ENCODE measurements at regions not wholly inside any gene's neighbourhood (a gene's known extent, or its start where the extent isn't known, plus 50 kb on each side); places are given as distances from the start of the nearest gene placed in this dataset.

DNA sequence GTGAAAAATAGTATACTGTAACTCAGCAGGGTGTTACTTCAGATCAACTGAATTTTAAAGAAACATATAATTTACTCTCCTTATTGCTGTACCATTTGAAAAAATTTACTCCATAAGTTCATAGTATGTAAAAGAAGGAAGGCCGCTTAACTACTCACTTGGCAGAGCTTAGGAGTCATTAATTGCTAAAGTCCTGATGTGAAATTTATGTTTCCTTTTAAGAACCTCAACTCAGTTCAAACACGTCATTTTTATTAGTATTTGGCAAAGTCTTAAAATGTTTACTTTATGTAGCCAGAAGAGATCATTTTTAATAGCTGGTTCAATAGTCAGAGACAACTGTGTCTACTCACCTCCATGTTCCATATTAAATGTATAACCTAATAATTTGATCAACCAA, 268.6 kb downstream of the CDH10 start:
- no peak for DNase-seq (ENCODE audit: low read depth)

DNA sequence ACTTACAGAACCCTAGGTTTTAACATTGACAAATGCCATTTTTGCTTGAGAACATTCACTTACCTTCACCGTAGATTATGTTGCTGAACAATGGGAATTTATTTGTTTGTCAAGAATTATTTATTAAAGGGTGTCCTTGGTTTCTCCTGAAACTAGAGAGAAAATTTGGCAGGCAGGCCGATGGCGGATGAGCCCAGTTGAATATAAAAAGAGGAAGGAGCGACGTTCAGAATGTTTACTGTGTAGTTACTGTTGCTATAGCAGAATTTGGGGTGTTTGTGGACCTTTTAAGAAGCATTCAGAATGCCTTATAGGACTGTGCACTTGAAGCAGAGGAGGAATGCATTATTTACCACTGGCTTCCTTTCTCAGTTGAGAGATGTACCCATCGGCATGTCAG, 268.2 kb downstream of the CDH10 start:
- no peak for DNase-seq (ENCODE audit: low read depth)

DNA sequence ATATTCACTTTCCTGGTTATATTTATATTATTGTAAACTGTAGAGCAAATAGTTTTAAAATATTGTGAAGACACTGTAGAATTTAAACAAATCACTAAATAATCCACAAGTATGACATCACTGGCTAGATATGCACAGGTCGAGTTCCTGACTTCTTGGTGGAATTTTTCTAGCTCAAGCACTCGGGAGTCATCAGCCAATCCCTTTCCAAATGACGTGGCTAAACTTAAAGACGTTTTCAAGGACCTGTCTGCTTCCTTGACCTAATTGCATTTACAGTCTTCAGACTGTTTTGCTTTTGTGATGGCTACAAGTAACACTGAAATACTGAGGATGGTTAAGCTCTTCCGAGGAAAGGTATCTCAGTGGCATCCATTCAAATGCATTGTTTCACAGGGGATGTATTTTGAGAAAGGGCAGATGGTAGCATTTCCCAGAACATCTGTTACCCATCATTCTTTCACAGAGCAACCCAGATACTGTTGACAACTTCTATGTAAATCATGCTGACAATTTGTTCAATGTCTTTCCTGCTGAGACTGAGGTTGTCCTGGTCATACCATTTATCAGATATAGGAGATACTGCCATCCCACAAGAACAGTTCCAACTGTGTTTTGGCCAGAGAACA, 262.8 kb downstream of the CDH10 start:
- no peak for DNase-seq (ENCODE audit: low read depth)

DNA sequence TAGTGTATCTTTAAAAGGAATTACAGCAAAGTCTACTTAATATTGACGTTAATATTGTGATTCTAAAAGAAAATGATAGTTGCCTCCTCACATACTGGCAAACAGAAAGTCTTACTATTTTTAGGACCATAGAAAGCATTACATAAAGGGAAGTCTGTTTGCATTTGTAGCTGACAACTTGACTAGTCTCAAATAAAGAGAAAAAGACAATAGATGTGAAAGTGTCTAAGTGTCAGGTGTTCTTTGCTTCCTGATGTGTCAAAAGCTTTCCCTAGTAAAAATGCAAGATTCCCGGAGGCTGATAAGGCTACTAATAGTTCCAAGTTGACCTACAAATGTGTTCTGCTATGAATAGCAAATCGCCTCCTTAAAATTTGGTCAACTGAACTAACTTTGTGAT, 259.7 kb downstream of the CDH10 start:
- no peak for DNase-seq (ENCODE audit: low read depth)

DNA sequence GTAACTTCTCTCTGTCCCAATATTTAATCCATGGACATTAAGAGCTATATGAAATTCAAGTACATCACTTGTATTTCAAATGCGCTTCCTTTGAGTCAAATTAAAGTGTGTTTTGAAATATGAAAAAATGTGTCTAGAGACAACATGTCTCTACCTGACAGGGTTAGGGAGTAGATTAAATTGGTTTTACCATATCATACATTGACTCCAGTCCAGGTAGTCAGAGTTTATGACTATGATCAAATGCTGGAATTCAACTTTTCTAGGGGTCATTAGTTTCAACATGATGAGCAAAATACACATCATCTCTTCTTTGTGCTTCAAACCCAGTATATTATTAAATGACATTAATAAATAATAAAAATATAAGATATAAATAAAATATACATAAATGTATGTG, 259.2 kb downstream of the CDH10 start:
- DNase-seq (ENCODE audit: low read depth): no peak

DNA sequence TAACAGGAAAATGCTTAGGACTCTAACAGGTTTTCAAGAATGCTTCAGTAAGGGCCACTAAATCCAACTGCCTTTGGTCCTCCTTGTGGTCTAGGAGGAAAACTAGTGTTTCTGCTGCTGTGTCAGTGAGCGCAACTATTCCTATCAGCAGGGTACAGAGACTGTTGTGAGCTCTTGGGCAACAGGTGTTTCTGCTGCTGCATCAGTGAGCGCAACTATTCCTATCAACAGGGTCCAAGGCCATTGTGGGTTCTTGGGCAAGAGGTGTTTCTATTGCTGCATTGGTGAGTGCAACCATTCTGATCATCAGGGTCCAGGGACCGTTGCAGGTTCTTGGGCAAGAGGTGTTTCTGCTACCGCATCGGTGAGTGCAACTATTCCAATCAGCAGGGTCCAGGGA, 256.3 kb downstream of the CDH10 start:
- no peak for DNase-seq (ENCODE audit: low read depth)

DNA sequence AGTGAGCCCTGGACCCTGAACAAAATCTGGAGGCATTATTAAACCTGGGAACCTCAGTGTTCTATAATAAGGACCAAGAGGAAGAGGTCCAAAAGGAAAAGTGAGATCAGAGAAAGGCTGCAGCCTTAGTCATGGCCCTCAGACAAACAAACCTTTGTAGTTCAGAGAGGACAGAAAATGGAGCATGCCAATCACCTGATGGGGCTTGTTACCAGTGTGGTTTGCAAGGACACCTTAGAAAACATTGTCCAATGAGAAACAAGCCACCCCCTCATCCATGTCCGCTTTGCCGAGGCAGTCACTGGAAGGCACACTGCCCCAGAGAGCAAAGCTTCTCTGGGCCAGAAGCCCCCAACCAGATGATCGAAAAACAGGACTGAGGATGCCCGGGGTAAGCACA, 254.8 kb downstream of the CDH10 start:
- DNase-seq (ENCODE audit: low read depth): no peak

DNA sequence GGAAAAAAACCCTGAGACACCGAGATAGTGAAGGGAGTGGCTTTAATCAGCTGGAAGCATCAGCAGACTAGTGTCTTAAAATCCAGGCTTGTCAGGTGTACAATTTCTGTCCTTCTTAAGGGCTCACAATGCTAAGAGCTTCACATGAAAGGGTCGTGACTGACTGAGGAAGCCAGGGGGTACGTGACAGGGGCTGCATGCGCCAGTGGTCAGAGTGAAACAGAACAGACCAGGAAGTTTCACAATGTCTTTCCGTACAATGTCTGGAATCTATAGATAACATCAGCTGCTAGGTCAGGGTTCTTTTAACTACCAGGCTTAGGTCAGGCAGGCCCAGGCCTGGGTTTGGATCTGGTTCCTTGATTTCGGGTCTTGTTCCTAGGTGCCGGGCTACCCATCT, 253.0 kb downstream of the CDH10 start:
- no peak for DNase-seq (ENCODE audit: low read depth)

DNA sequence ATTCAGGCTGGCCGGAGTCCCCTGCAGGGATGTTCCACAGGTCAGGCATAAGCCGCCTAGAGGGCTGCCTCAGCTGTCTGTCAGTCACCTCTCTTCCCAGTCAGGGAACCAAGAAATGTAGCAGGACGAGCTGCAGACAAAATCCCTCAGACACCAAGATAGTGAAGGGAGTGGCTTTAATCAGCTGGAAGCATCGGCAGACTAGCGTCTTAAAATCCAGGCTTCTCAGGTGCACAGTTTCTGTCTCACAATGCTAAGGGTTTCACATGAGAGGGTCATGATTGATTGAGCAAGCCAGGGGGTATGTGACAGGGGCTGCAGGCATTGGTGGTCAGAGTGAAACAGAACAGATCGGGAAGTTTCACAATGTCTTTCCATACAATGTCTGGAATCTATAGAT, 247.2 kb downstream of the CDH10 start:
- no peak for DNase-seq (ENCODE audit: low read depth)

DNA sequence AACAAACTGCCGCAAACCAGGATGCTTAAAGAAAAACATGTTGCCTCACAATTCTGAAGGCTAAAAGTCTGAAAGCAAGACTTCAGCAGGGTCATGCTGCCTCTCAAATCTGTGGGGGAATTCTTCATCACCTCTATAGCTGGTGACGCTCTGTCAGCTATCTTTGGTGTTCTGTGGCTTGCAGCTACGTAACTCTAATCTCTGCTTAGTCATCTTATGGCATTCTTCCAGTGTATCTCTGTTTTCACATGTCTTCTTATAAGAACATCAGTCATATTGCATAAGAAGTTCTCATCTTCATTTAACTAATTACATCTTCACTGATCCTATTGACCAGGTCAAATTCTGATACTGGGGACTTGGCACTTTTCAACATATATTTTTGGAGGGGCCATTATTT, 243.0 kb downstream of the CDH10 start:
- DNase-seq (ENCODE audit: low read depth): no peak

DNA sequence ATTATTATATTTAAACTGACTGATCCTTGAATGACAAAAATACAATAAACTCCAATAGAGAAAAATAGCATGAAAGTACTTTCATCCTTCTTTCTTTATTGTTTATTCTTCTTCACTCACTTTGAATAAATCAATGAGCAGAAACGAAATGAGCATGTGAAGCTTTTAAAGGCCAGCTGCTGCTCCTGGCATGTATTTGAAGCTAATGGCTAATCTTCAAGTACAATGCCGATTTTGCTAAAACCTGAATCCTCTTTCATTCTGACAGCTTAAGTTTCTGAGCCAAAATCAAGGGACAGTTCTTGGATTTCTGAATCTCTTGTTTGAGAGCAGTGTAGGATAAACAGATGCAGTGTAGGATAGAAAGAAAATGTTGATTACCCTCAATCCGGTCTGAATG, 237.3 kb downstream of the CDH10 start:
- no peak for DNase-seq (ENCODE audit: low read depth)

DNA sequence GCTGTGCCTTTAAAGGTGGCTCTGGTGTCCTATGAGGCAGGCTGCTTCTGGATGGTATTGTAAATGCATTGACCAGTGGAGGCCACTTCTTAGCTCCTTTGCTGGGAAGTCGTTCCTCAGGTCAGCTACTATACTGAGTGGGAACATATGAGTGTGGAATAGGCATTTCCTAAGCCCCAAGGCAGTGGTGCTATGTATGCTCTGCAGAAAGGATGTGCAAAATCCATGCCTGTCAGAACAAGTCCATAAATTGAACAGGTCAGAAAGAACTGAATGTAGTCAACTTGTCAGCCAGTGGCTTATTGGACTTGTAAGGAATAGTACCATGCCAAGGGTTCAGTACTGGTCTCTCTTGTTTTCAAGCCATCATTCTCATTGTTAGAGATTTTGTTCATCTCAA, 216.4 kb downstream of the CDH10 start:
- no peak for DNase-seq (ENCODE audit: low read depth)

DNA sequence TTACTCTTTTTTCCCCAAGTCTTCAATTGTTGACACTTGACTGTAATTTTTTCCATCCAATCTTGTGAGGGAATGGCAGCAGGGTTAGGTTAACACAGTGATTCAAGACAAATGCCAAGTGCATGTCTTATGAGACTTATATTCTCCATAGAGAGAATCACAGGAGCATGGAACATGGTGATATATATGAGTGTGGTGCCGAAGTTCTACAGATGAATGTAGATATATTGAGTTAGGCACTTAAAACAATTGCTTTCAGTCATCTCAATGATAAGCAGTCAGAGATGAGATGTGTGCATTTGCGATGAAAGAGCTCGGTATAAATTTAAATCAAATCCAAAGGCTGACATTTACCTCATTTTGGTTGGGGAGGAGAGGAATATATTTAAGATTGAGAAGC, 211.2 kb downstream of the CDH10 start:
- no peak for DNase-seq (ENCODE audit: low read depth)
